IgD-negative memory B cell (primary cell): ENCODE measurements at regions not wholly inside any gene's neighbourhood (a gene's known extent, or its start where the extent isn't known, plus 50 kb on each side); places are given as distances from the start of the nearest gene placed in this dataset.

Experiments used
- H3K27ac Mint-ChIP-seq, 3 donors: one replicate each; pipeline ENCODE4 v1.8.0; 2020 to 2022; ENCODE audit warnings: mild to moderate bottlenecking in 3 of 3, mixed read lengths in 3 of 3, moderate library complexity in 1 of 3
- H3K27me3 Mint-ChIP-seq: one replicate; pipeline ENCODE4 v1.8.0; 2021; ENCODE audit warnings: mixed read lengths
- H3K36me3 Mint-ChIP-seq: one replicate; pipeline ENCODE4 v1.8.0; 2020; ENCODE audit warnings: mild to moderate bottlenecking, mixed read lengths
- H3K4me1 Mint-ChIP-seq, 3 donors: one replicate each; pipeline ENCODE4 v1.8.0; 2020 to 2022; ENCODE audit warnings: mixed read lengths in 3 of 3, mild to moderate bottlenecking in 1 of 3
- H3K4me3 Mint-ChIP-seq, 4 donors: one replicate each; pipeline ENCODE4 v1.8.0; 2020 to 2022; ENCODE audit warnings: mild to moderate bottlenecking in 4 of 4, mixed read lengths in 4 of 4, moderate library complexity in 3 of 4
- H3K9me3 Mint-ChIP-seq, 3 donors: one replicate each; pipeline ENCODE4 v1.8.0; 2020 to 2021; ENCODE audit warnings: mixed read lengths in 3 of 3, mild to moderate bottlenecking in 1 of 3

GRCh38 chr16:6932871-6933385 lies 399.7 kb upstream of the RBFOX1 start:
- no peak overlapping the region for H3K4me3 Mint-ChIP-seq
- no peaks in the 10 kb centered on the region for H3K4me1 Mint-ChIP-seq
- H3K36me3 Mint-ChIP-seq, result peaks cover 1% of the 10 kb centered on the region
- H3K27ac Mint-ChIP-seq, result no peak overlapping the region
- H3K27me3 Mint-ChIP-seq, result no peaks in the 10 kb centered on the region
- peaks cover under 1 to 14% (median 11%) of the 10 kb centered on the region in 3 donors for H3K9me3 Mint-ChIP-seq

DNA sequence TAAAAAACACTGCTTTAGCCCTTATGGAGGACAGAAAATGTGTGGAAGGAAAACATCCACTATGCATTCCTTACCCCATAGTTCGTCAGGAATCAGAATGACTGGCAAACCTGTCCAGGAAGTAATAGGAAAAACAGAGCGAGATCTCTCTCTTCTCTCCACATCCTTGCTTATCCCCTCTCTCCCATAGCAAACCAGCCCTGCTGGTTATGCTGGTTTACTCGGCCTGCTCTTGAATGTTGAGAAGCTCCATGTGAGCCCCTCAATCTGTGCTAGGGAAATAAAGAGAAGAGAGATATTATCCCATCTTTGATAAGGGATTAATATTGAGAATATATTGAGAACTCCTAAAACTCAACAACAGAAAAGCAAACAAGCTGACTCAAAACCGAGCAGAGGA lies 402.8 kb upstream of the RBFOX1 start:
- no peak overlapping the region for H3K4me3 Mint-ChIP-seq
- H3K4me1 Mint-ChIP-seq, result no peaks in the 10 kb centered on the region
- no peaks in the 10 kb centered on the region for H3K36me3 Mint-ChIP-seq
- H3K27ac Mint-ChIP-seq, result no peak overlapping the region
- H3K27me3 Mint-ChIP-seq, result no peaks in the 10 kb centered on the region
- peaks cover 0 to 12% (median 5%) of the 10 kb centered on the region in 3 donors for H3K9me3 Mint-ChIP-seq

DNA sequence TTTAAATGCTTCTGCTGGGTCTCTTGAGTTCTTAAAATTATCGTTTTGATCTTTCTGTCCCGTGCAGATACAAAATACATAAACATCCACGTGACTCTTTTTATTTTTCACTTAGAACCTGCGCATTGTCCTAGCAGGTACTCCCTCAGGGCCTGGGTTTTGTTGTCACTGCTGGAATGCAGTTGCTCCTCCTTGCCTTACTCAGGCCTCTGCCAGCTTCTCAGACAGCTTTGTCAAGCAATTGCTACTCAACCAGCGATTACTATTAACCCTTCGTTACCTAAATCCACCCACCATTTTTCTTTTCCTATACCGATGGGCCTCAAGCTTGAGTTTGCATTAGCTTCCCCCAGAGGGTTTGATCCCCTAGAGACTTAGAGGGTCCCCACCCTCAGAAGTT lies 405.9 kb upstream of the RBFOX1 start:
- Mint-ChIP-seq H3K9me3 (peaks cover 3 to 8% (median 4%) of the 10 kb centered on the region in 3 donors), H3K4me1 (no peaks in the 10 kb centered on the region), H3K4me3 (no peak overlapping the region), H3K36me3 (no peaks in the 10 kb centered on the region), H3K27me3 (no peaks in the 10 kb centered on the region), H3K27ac (no peak overlapping the region)

- H3K4me3 Mint-ChIP-seq, result no peak overlapping the region
- H3K27me3 Mint-ChIP-seq, result no peaks in the 10 kb centered on the region
- H3K9me3 Mint-ChIP-seq, result peaks cover 6 to 10% (median 6%) of the 10 kb centered on the region in 3 donors
- no peak overlapping the region for H3K27ac Mint-ChIP-seq
- H3K36me3 Mint-ChIP-seq, result no peaks in the 10 kb centered on the region
- H3K4me1 Mint-ChIP-seq, result no peaks in the 10 kb centered on the region
Observed at GRCh38 chr16:6926341-6926740, 406.3 kb upstream of the RBFOX1 start.

GRCh38 chr16:6918646-6919045 lies 414.0 kb upstream of the RBFOX1 start:
- Mint-ChIP-seq H3K36me3 (no peaks in the 10 kb centered on the region), H3K4me1 (no peaks in the 10 kb centered on the region), H3K27me3 (no peaks in the 10 kb centered on the region), H3K4me3 (no peak overlapping the region), H3K27ac (no peak overlapping the region), H3K9me3 (peaks cover 3 to 16% (median 14%) of the 10 kb centered on the region in 3 donors)

DNA sequence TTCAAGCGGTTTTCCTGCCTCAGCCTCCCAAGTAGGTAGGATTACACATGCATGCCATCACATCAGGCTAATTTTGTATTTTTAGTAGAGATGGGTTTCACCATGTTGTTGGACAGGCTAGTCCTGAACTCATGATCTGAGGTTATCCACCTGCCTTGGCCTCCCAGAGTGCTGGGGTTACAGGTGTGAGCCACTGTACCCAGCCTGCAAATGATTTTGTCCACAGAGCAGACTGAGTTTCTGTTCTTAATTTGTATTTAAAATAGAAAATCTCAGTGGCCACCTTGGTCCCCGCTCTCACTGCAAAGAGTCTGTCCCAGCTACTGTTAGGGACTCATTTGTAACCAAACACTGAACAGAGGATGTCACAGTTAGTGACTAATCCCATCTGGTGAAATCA lies 415.7 kb upstream of the RBFOX1 start:
- Mint-ChIP-seq H3K27me3 (no peaks in the 10 kb centered on the region), H3K4me1 (no peaks in the 10 kb centered on the region), H3K9me3 (peaks cover 3 to 15% (median 11%) of the 10 kb centered on the region in 3 donors), H3K36me3 (no peaks in the 10 kb centered on the region), H3K27ac (no peak overlapping the region), H3K4me3 (no peak overlapping the region)

GRCh38 chr16:6913566-6913965 lies 419.1 kb upstream of the RBFOX1 start:
- Mint-ChIP-seq H3K36me3 (no peaks in the 10 kb centered on the region), H3K27me3 (no peaks in the 10 kb centered on the region), H3K4me1 (no peaks in the 10 kb centered on the region), H3K4me3 (no peak overlapping the region), H3K9me3 (peaks cover 2 to 7% (median 3%) of the 10 kb centered on the region in 3 donors), H3K27ac (no peak overlapping the region)

DNA sequence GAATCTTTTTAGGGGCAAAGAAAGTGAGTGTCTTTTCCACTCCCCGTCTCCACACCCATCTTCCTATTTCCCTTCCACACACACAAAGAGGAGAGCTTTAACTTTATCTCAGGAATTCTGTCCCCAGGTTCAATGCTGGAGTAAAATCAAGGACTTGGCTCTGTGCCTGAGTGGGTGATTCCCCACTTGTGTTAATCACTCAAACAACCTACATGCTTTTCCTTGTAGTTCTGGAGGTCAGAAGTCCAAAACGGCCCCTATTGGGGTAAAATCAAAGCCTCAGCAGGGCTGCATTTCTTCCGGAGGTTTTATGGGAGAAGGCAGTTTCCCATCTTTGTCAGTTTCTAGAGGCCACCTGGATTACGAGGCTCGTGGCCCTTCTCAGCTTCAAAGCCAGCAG lies 422.3 kb upstream of the RBFOX1 start:
- peaks cover 0 to 5% (median 4%) of the 10 kb centered on the region in 3 donors for H3K9me3 Mint-ChIP-seq
- no peaks in the 10 kb centered on the region for H3K4me1 Mint-ChIP-seq
- H3K36me3 Mint-ChIP-seq, result no peaks in the 10 kb centered on the region
- no peaks in the 10 kb centered on the region for H3K27me3 Mint-ChIP-seq
- H3K27ac Mint-ChIP-seq, result no peak overlapping the region
- H3K4me3 Mint-ChIP-seq, result no peak overlapping the region

DNA sequence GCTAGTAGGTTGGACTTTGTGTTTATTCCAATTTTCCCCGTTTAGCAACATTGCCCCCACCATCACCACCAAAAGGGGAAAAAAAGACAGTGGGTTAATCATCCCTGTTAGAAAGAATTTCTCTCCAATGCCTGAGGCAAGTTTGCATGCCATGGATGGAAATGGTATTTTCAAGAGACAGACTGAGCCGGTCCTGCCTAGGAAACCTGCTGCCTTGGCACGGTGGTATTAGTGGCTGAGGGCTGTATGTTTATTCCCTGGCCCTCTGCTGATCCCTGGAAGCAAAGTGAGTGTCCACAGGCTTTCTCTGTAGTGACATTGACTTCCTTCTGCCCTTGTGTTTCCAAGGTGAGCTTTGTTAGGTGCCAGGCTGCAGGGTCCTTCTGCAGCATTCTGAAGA lies 427.0 kb upstream of the RBFOX1 start:
- Mint-ChIP-seq H3K36me3 (peaks cover 2% of the 10 kb centered on the region), H3K4me3 (no peak overlapping the region), H3K27me3 (no peaks in the 10 kb centered on the region), H3K4me1 (no peaks in the 10 kb centered on the region), H3K27ac (no peak overlapping the region), H3K9me3 (peaks cover 1 to 4% (median 3%) of the 10 kb centered on the region in 3 donors)

GRCh38 chr16:6903671-6904070 lies 429.0 kb upstream of the RBFOX1 start:
- H3K4me3 Mint-ChIP-seq, result no peak overlapping the region

DNA sequence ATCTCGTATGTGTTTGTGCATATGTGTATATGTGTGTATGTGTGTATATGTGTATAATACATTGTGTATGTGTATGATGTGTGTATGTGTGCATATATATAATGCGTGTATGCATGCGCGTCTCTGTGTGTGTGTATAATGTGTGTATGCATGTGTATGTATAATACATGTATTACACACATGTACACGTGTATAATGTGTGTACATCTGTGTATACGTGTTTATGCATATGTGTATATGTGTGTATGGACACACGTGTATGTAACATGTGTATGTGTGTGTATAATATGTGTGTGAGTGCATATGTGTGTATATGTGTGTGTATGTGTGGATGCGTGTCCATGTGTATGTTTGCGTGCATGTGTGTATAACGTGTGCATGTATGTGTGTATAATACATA lies 433.7 kb upstream of the RBFOX1 start:
- Mint-ChIP-seq H3K4me1 (no peaks in the 10 kb centered on the region), H3K27ac (no peak overlapping the region), H3K36me3 (peaks cover 2% of the 10 kb centered on the region), H3K9me3 (peaks cover 2 to 23% (median 8%) of the 10 kb centered on the region in 3 donors), H3K4me3 (no peak overlapping the region), H3K27me3 (no peaks in the 10 kb centered on the region)

More at GRCh38 chr16:6903671-6904070, 429.0 kb upstream of the RBFOX1 start:
- no peaks in the 10 kb centered on the region for H3K27me3 Mint-ChIP-seq
- no peaks in the 10 kb centered on the region for H3K4me1 Mint-ChIP-seq
- H3K36me3 Mint-ChIP-seq, result peaks cover 2% of the 10 kb centered on the region
- H3K9me3 Mint-ChIP-seq, result peaks cover 3 to 17% (median 5%) of the 10 kb centered on the region in 3 donors
- H3K27ac Mint-ChIP-seq, result no peak overlapping the region

DNA sequence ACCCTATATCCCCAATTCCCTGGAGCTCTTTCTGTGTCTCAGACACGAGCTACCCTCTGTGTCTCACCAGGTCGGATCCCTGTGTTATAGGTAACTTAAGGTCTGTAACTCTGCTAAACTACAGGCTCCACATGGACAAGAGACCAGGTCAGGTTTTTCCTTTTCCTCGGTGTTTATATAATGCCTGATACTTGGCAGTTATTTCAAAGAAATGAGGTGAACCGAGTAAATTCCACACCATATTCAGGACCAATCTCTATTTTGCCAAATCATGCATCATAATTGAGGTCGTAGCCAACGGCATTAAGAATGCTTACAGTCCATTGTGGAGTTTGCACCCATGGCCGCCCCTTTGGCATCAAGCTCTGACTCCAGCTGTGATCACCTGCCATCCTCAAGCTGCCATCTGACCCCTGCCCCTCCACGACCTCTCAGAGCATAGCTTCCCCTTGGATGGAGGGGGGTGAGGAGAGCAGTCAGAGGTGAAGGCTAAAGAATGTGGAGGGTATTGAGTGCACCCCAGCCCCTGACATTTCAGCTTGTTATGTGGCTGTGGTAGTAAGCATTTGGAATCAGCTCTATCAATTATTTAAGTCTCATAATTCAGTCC lies 434.7 kb upstream of the RBFOX1 start:
- Mint-ChIP-seq H3K9me3 (peaks cover 4 to 21% (median 10%) of the 10 kb centered on the region in 3 donors), H3K4me3 (no peak overlapping the region), H3K27me3 (no peaks in the 10 kb centered on the region), H3K27ac (no peak overlapping the region), H3K4me1 (no peaks in the 10 kb centered on the region), H3K36me3 (peaks cover 2% of the 10 kb centered on the region)

- H3K27me3 Mint-ChIP-seq, result no peaks in the 10 kb centered on the region
- H3K36me3 Mint-ChIP-seq, result no peaks in the 10 kb centered on the region
- H3K4me3 Mint-ChIP-seq, result no peak overlapping the region
- H3K27ac Mint-ChIP-seq, result no peak overlapping the region
- H3K4me1 Mint-ChIP-seq, result no peaks in the 10 kb centered on the region
- H3K9me3 Mint-ChIP-seq, result peaks cover 8 to 10% (median 9%) of the 10 kb centered on the region in 3 donors
Observed at GRCh38 chr16:6892966-6893365, 439.7 kb upstream of the RBFOX1 start.

DNA sequence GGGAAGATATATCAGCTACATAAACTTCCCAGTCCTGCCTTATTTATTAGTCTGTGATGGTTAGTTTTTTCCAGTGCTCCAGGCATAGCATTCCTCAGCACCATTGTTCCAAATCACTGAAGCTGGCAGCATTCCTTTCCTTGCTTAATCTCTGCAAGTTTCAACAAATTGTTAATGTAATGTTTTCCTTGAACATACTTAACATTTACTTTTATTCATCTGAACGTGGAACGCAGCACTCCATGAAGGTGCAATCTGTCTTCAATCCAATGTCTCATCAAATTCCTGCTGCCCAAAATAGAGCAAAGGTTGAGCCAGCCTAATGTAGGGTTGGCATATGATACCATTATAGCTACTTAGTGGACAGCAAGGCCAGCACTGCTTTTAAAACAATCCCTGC lies 441.1 kb upstream of the RBFOX1 start:
- Mint-ChIP-seq H3K4me1 (no peaks in the 10 kb centered on the region), H3K27ac (no peak overlapping the region), H3K36me3 (no peaks in the 10 kb centered on the region), H3K9me3 (peaks cover 6 to 13% (median 12%) of the 10 kb centered on the region in 3 donors), H3K27me3 (no peaks in the 10 kb centered on the region), H3K4me3 (no peak overlapping the region)

DNA sequence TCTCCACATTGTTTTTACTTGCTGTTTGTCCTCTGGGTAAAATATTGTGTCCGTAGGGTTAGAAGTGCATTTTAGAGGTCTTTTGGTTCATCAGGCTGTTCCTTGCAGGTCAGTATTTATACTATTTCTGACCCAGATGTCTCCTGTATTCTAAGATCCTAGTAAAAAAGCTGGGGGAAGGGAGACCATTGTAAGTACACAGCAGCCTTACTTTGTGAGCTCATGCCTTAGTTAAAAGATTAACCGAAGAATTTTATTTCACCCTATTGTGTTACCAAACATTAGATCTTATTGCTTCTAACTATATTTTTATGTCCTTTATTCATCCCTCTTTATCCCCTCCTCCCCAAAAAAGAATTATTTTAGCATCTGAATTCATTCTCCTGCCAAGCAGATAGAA lies 444.1 kb upstream of the RBFOX1 start:
- H3K27ac Mint-ChIP-seq, result no peak overlapping the region
- H3K27me3 Mint-ChIP-seq, result no peaks in the 10 kb centered on the region
- H3K4me3 Mint-ChIP-seq, result no peak overlapping the region
- H3K4me1 Mint-ChIP-seq, result no peaks in the 10 kb centered on the region
- H3K36me3 Mint-ChIP-seq, result no peaks in the 10 kb centered on the region
- peaks cover 5 to 12% (median 9%) of the 10 kb centered on the region in 3 donors for H3K9me3 Mint-ChIP-seq

DNA sequence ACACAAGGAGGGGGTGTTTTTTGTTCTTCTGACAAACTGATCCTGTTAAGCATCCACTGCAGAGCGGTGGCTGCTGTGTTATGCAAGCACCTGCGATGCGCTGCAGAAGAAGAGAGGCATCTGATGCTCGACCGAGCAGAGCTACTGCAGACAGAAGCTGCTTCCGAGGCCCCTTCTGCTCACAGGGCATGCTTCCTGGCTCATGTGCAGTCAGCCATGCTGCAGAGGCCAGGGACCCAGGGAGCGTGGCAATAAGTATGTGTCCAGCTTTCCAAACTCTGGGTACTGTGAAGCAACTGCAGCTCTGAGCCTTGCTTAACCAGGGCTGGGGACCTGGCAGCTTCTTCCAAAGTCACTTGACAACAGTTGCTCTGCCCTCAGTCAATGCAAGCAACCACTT lies 448.6 kb upstream of the RBFOX1 start:
- H3K9me3 Mint-ChIP-seq, result peaks cover 2 to 8% (median 5%) of the 10 kb centered on the region in 3 donors
- H3K36me3 Mint-ChIP-seq, result no peaks in the 10 kb centered on the region
- no peaks in the 10 kb centered on the region for H3K4me1 Mint-ChIP-seq
- no peaks in the 10 kb centered on the region for H3K27me3 Mint-ChIP-seq
- no peak overlapping the region for H3K4me3 Mint-ChIP-seq
- H3K27ac Mint-ChIP-seq, result no peak overlapping the region
